SK-N-MC (cell line): ENCODE measurements at regions not wholly inside any gene's neighbourhood (a gene's known extent, or its start where the extent isn't known, plus 50 kb on each side); places are given as distances from the start of the nearest gene placed in this dataset.

Experiments used
- EZH2 ChIP-seq: fragments of 200-600 bp; sonication (generic); IDR thresholded peaks from one replicate; pipeline ENCODE4 v1.6.1; 2017; ENCODE audit warnings: antibody characterized with exemption
- POLR2AphosphoS5 ChIP-seq: IDR thresholded peaks from 2 replicates; pipeline ENCODE4 v1.6.1; 2012; ENCODE audit warnings: mild to moderate bottlenecking, low read depth, low read length, borderline replicate concordance

DNA sequence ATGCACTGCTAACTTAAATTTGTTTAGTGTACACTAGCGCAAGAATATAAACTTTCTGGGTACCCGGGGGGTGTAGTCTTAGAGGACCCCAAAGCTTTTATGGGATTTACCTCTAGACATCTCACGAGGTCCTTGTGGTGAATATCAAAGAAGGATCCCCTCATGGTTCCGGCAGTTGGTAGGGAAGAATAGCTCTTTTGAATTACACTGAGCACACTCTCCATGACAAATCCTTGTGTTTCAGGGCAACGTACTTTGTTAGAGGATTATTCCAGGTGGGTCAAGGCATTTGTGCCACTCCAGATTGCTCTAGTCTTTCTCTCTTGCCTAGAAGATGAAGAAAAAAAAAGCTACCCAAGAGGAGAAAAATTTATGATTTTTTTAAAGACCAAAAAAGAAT, 387.6 kb downstream of the PDHA2 start:
- TF ChIP-seq POLR2AphosphoS5 (no peak), EZH2 (no peak)
